Stimulated activated CD4-positive, alpha-beta T cell treated with anti-CD3 and anti-CD28 coated beads, Interleukin-2, amount 100 ng/mL, for 24 hours (primary cell): ENCODE measurements at regions not wholly inside any gene's neighbourhood (a gene's known extent, or its start where the extent isn't known, plus 50 kb on each side); places are given as distances from the start of the nearest gene placed in this dataset.

Experiments
- DNase-seq, 2 donors: peaks; one replicate each; pipeline ENCODE4 v3.0.0-alpha.2; 2020

- no peak for DNase-seq
Observed at GRCh38 chr2:41084321-41084720, 632.4 kb upstream of the SLC8A1 start.

GRCh38 chr2:41087946-41088345 lies 636.1 kb upstream of the SLC8A1 start:
- no peak for DNase-seq

GRCh38 chr2:41101281-41101680 lies 649.4 kb upstream of the SLC8A1 start:
- DNase-seq: no peak

GRCh38 chr2:41109744-41110143 lies 657.9 kb upstream of the SLC8A1 start:
- no peak for DNase-seq

- DNase-seq: no peak
Observed at GRCh38 chr2:41111836-41112627, 660.1 kb upstream of the SLC8A1 start.

- DNase-seq: no peak
Observed at GRCh38 chr2:41116106-41116797, 664.4 kb upstream of the SLC8A1 start.

GRCh38 chr2:41119489-41119888 lies 667.6 kb upstream of the SLC8A1 start:
- no peak for DNase-seq

- DNase-seq: no peak
Observed at GRCh38 chr2:41123341-41123740, 671.5 kb upstream of the SLC8A1 start.

- no peak for DNase-seq
Observed at GRCh38 chr2:41127351-41127750, 675.5 kb upstream of the SLC8A1 start.

GRCh38 chr2:41129988-41130387 lies 678.1 kb upstream of the SLC8A1 start:
- no peak for DNase-seq

GRCh38 chr2:41137031-41137430 lies 685.1 kb upstream of the SLC8A1 start:
- DNase-seq: no peak

- DNase-seq: no peak
Observed at GRCh38 chr2:41141146-41141791, 689.4 kb upstream of the SLC8A1 start.

- DNase-seq: no peak
Observed at GRCh38 chr2:41142478-41142877, 690.6 kb upstream of the SLC8A1 start.

GRCh38 chr2:41145066-41145465 lies 693.2 kb upstream of the SLC8A1 start:
- no peak for DNase-seq

GRCh38 chr2:41149054-41149453 lies 697.2 kb upstream of the SLC8A1 start:
- DNase-seq: no peak

- no peak for DNase-seq
Observed at GRCh38 chr2:41151746-41152145, 699.9 kb upstream of the SLC8A1 start.

- no peak for DNase-seq
Observed at GRCh38 chr2:41152318-41152717, 700.4 kb upstream of the SLC8A1 start.

- no peak for DNase-seq
Observed at GRCh38 chr2:41160439-41160838, 708.5 kb upstream of the SLC8A1 start.

GRCh38 chr2:41167014-41167413 lies 715.1 kb upstream of the SLC8A1 start:
- DNase-seq: no peak

GRCh38 chr2:41169744-41170143 lies 717.9 kb upstream of the SLC8A1 start:
- no peak for DNase-seq

GRCh38 chr2:41170589-41170988 lies 718.7 kb upstream of the SLC8A1 start:
- DNase-seq: no peak

GRCh38 chr2:41180387-41180786 lies 728.5 kb upstream of the SLC8A1 start:
- DNase-seq: no peak

GRCh38 chr2:41182961-41183360 lies 731.1 kb upstream of the SLC8A1 start:
- no peak for DNase-seq
